Aorta (tissue), 5 donors: ENCODE measurements at regions not wholly inside any gene's neighbourhood (a gene's known extent, or its start where the extent isn't known, plus 50 kb on each side); places are given as distances from the start of the nearest gene placed in this dataset.

ENCODE experiments used
- ATAC-seq: fragments of 200-7000 bp; cut with Tn5 transposase; one replicate; pipeline ENCODE4 v1.9.1; 2022; ENCODE audit warnings: moderate library complexity; ENCODE audit not compliant: low FRiP score
- DNase-seq, 2 donors: peaks; one replicate each; pipeline ENCODE4 v3.0.0-alpha.2; 2020
- H3K27ac ChIP-seq, 2 donors: one replicate each; pipeline ENCODE4 v1.5.1; 2013; ENCODE audit warnings: low read length in 2 of 2, mild to moderate bottlenecking in 2 of 2, moderate library complexity in 2 of 2, control low read depth in 1 of 2, inconsistent platforms in 1 of 2, low read depth in 1 of 2
- H3K27me3 ChIP-seq, 2 donors: one replicate each; pipeline ENCODE4 v1.6.1; 2013; ENCODE audit warnings: control low read depth in 1 of 2, low read length in 1 of 2, mild to moderate bottlenecking in 1 of 2, moderate library complexity in 1 of 2; ENCODE audit not compliant: insufficient read depth in 2 of 2, control insufficient read depth in 1 of 2
- H3K36me3 ChIP-seq, 2 donors: one replicate each; pipeline ENCODE4 v1.6.1; 2013; ENCODE audit warnings: control low read depth in 1 of 2, low read length in 1 of 2, mild to moderate bottlenecking in 1 of 2; ENCODE audit not compliant: insufficient read depth in 2 of 2, control insufficient read depth in 1 of 2
- H3K4me1 ChIP-seq, 2 donors: one replicate each; pipeline ENCODE4 v1.6.1; 2013; ENCODE audit warnings: low read length in 2 of 2, control low read depth in 1 of 2, mild to moderate bottlenecking in 1 of 2, moderate library complexity in 1 of 2; ENCODE audit not compliant: insufficient read depth in 2 of 2, control insufficient read depth in 1 of 2
- H3K4me3 ChIP-seq, 2 donors: one replicate each; pipeline ENCODE4 v1.5.1; 2013; ENCODE audit warnings: low read length in 2 of 2, control low read depth in 1 of 2, mild to moderate bottlenecking in 1 of 2
- H3K9me3 ChIP-seq: one replicate; pipeline ENCODE4 v1.6.1; 2013; ENCODE audit warnings: mild to moderate bottlenecking, low read length; ENCODE audit not compliant: control insufficient read depth
- WGBS, 2 donors: extraction: QIAGEN DNeasy Blood & Tissue Kit; methylation state at CpG; one replicate each; pipeline ENCODE4 v1.1.7; 2013; 5-methylcytosine and 5-hydroxymethylcytosine counted together
- intact Hi-C, 2 donors: fragments of 100-400 bp; cut with DNase I; formaldehyde crosslinking; loops; one replicate each; pipeline versions ENCODE4 v1.14.2 to v1.15.0; 2022
- donor health status: healthy with polysubstance abuse.
- donor health status: Bipolar disorder and iron deficiency.
- donor health status: DM: no; HTN: no; CAD: no.
- donor health status: DM: no; HTN: no; CAD: no.
- donor health status: DM: yes; HTN: yes; CAD: no.

- Histone ChIP-seq H3K4me3 (no peak overlapping the region), H3K36me3 (no peaks in the 10 kb centered on the region), H3K27ac (no peak overlapping the region), H3K9me3 (peaks cover 2% of the 10 kb centered on the region), H3K4me1 (no peaks in the 10 kb centered on the region), H3K27me3 (no peaks in the 10 kb centered on the region)
- ATAC-seq (no peak), DNase-seq (no peak)
- 92 to 93% methylated on average over 24 of the region's 24 CpGs for WGBS, 2 donors
- intact Hi-C loops: no loop called here
Observed at GRCh38 chr2:7599462-7600258, 682.4 kb downstream of the RNF144A start.

DNA sequence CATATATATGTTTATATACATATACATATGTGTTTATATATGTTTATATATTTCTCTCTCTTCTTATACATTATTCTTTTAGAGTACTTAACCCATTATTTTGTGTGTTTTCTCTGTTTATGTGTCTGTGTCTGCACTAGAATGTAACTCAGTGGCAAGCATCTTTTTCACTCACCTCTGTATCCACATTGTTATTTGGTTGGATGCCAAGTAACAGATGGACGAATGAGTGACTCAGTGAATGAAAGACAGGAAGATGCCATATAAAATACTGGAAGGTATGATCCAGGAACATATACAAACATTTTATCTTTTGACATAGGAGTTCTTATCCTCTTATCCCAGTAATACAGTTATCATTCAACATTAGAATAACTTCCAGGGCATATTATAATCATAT lies 684.8 kb downstream of the RNF144A start:
- H3K36me3 ChIP-seq: no peaks in the 10 kb centered on the region
- H3K27me3 ChIP-seq: no peaks in the 10 kb centered on the region
- H3K9me3 ChIP-seq: peaks cover 2% of the 10 kb centered on the region
- ATAC-seq (no peak), DNase-seq (no peak)
- H3K4me3 ChIP-seq: no peak overlapping the region
- no peak overlapping the region for H3K27ac ChIP-seq
- no peaks in the 10 kb centered on the region for H3K4me1 ChIP-seq
- intact Hi-C loops: no loop called here
- WGBS, 2 donors: 44 to 56% methylated on average over 1 of the region's 1 CpG

DNA sequence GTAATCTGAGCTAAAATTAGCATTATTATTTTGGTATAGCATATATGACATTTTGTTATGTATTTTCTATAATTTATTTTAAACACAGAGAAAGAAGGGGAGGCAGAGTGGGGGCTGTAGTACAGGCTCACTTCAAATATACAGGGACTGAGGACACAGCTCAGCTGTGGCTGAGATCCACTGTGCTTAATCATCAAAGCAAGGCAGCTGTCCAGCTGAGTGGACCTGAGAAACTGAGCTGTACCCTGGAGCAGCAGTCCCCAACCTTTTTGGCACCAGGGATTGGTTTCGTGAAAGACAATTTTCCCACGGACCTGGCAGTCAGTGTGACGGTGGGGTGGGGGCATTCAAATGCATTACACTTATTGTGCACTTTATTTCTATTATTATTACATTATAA lies 687.2 kb downstream of the RNF144A start:
- 44 to 46% methylated on average over 3 of the region's 3 CpGs for WGBS, 2 donors
- no peak overlapping the region for H3K27ac ChIP-seq
- no peaks in the 10 kb centered on the region for H3K27me3 ChIP-seq
- no peaks in the 10 kb centered on the region for H3K4me1 ChIP-seq
- intact Hi-C loops: no loop called here
- DNase-seq: no peak
- no peaks in the 10 kb centered on the region for H3K36me3 ChIP-seq
- peaks cover under 1% of the 10 kb centered on the region for H3K9me3 ChIP-seq
- H3K4me3 ChIP-seq: no peak overlapping the region
- no peak for ATAC-seq

DNA sequence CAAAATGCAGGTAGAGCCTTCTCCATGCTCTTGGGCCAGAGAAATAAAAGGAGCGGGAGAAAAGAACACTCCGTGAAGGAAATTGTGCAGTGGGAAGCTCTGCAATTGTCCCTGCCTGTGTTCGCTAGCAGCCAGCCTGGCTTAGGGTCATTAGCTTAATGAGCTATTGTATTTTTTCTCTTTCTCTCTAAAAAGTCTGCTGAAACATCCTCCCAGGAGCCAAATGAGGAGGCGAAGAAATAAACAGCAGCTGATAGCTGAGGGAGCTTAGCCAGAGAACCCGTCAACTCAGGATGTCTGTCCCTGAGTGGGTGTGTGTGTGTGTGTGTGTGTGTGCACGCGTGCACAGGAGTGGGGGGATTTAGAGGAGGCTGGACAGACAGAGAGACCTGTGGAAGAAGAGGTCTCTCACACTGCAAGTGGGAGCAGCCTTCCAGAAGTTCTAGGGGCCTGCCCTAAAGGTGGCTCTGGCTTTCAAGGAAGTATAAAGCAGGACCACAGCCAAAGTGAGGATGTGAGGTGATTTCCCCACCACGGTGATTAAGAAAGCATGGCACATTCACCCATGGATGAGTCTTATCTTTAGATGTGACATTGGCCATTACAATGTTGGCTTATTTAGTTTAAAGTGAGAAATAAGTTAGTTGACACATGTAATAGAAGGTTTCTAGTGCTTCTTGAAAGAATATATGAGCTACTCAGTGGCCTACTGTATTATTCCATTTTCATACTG lies 690.4 kb downstream of the RNF144A start:
- ATAC-seq: no peak
- WGBS, 2 donors: 84 to 87% methylated on average over 8 of the region's 8 CpGs
- H3K4me3 ChIP-seq: no peak overlapping the region
- H3K9me3 ChIP-seq: no peaks in the 10 kb centered on the region
- no peaks in the 10 kb centered on the region for H3K36me3 ChIP-seq
- no peaks in the 10 kb centered on the region for H3K27me3 ChIP-seq
- H3K27ac ChIP-seq: no peak overlapping the region
- intact Hi-C loops: no loop called here
- H3K4me1 ChIP-seq: no peaks in the 10 kb centered on the region
- no peak for DNase-seq

GRCh38 chr2:7609556-7609955 lies 692.3 kb downstream of the RNF144A start:
- DNase-seq: no peak
- H3K27ac ChIP-seq: no peak overlapping the region
- H3K4me1 ChIP-seq: no peaks in the 10 kb centered on the region
- H3K4me3 ChIP-seq: no peak overlapping the region
- intact Hi-C loops: no loop called here
- H3K9me3 ChIP-seq: no peaks in the 10 kb centered on the region
- H3K36me3 ChIP-seq: no peaks in the 10 kb centered on the region
- 89 to 91% methylated on average over 7 of the region's 7 CpGs for WGBS, 2 donors
- no peak for ATAC-seq
- H3K27me3 ChIP-seq: no peaks in the 10 kb centered on the region

GRCh38 chr2:7609974-7610373 lies 692.8 kb downstream of the RNF144A start:
- Histone ChIP-seq H3K9me3 (no peaks in the 10 kb centered on the region), H3K4me3 (no peak overlapping the region), H3K36me3 (no peaks in the 10 kb centered on the region), H3K27ac (no peak overlapping the region), H3K4me1 (no peaks in the 10 kb centered on the region), H3K27me3 (no peaks in the 10 kb centered on the region)
- intact Hi-C loops: no loop called here
- ATAC-seq (no peak), DNase-seq (no peak)
- WGBS, 2 donors: 83 to 87% methylated on average over 8 of the region's 8 CpGs

GRCh38 chr2:7611750-7612149 lies 694.5 kb downstream of the RNF144A start:
- no peaks in the 10 kb centered on the region for H3K4me1 ChIP-seq
- WGBS, 2 donors: 56 to 61% methylated on average over 4 of the region's 4 CpGs
- intact Hi-C loops: no loop called here
- no peaks in the 10 kb centered on the region for H3K27me3 ChIP-seq
- no peaks in the 10 kb centered on the region for H3K9me3 ChIP-seq
- H3K4me3 ChIP-seq: no peak overlapping the region
- ATAC-seq (no peak), DNase-seq (no peak)
- H3K27ac ChIP-seq: no peak overlapping the region
- H3K36me3 ChIP-seq: no peaks in the 10 kb centered on the region

DNA sequence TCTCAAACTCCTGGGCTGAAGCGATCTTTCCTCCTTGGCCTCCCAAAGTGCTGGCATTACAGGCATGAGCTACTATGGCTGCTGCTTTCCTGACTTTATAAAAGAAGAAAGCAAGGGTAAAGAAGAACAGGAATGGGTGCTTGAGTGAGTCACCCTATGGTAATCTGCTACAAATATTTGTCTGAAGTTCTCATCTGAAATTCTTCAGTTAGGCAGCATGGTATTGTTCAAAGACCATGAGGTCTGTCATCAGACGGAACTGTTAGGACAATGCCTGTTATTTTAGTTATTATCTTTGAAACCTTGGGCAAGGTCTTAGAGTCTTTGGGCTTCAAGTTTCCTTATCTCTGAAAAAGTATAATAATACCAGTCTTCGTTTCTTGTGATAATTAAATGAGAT lies 695.8 kb downstream of the RNF144A start:
- DNase-seq: no peak

GRCh38 chr2:7613831-7614230 lies 696.6 kb downstream of the RNF144A start:
- Histone ChIP-seq H3K9me3 (peaks cover 1% of the 10 kb centered on the region), H3K27me3 (no peaks in the 10 kb centered on the region), H3K4me3 (no peak overlapping the region), H3K27ac (no peak overlapping the region), H3K36me3 (no peaks in the 10 kb centered on the region), H3K4me1 (no peaks in the 10 kb centered on the region)
- intact Hi-C loops: no loop called here
- WGBS, 2 donors: 90 to 91% methylated on average over 6 of the region's 6 CpGs
- no peak for DNase-seq
- ATAC-seq: no peak

More for the DNA sequence above, 695.8 kb downstream of the RNF144A start:
- intact Hi-C loops: no loop called here
- Histone ChIP-seq H3K36me3 (no peaks in the 10 kb centered on the region), H3K27ac (no peak overlapping the region), H3K27me3 (no peaks in the 10 kb centered on the region), H3K4me1 (no peaks in the 10 kb centered on the region), H3K9me3 (peaks cover 1% of the 10 kb centered on the region), H3K4me3 (no peak overlapping the region)
- no peak for ATAC-seq
- 74 to 75% methylated on average over 3 of the region's 3 CpGs for WGBS, 2 donors
